Endothelial cell of umbilical vein (primary cell): ENCODE measurements at regions not wholly inside any gene's neighbourhood (a gene's known extent, or its start where the extent isn't known, plus 50 kb on each side); places are given as distances from the start of the nearest gene placed in this dataset.

Experiments
- BruUV-seq: library from RNA; stranded (reverse); fragments of 400-500 nt; replicated peaks from 2 replicates; lab custom pipeline; 2021; lab: Mats Ljungman, UMichigan
- CTCF ChIA-PET: fragments of 300-600, 350-600 bp; sonication (Branson Sonifier 250); formaldehyde crosslinking; loops from one replicate; lab custom pipeline; 2021; ENCODE audit warnings: antibody characterized with exemption, inconsistent platforms; lab: Charles Lee
- POLR2A ChIA-PET: fragments of 300-600, 350-600 bp; sonication (Branson Sonifier 250); formaldehyde crosslinking; loops from one replicate; lab custom pipeline; 2021; ENCODE audit warnings: antibody characterized with exemption, inconsistent platforms; lab: Charles Lee
- DNase-seq: peaks from one replicate; pipeline ENCODE4 v3.0.0-alpha.2; 2011; ENCODE audit warnings: low read depth, low spot score
- FAIRE-seq: peaks from 2 replicates; lab custom pipeline; 2011; peaks lifted over from hg19 to GRCh38; lab: Jason Lieb, UNC
- H2AFZ ChIP-seq: 2 replicates; pipeline ENCODE4 v1.6.0; 2012; ENCODE audit warnings: low read depth, low read length, control low read depth, inconsistent platforms
- H3K27ac ChIP-seq: 2 replicates; pipeline ENCODE4 v1.5.1; 2011; ENCODE audit warnings: low read depth, mild to moderate bottlenecking, control low read depth, low read length, moderate library complexity; ENCODE audit not compliant: insufficient read depth
- H3K27me3 ChIP-seq, 2 experiments: 2 replicates each; pipeline versions ENCODE4 v1.6.0 to v1.6.1; 2011; ENCODE audit warnings: low read length in 2 of 2, mixed read lengths in 1 of 2; ENCODE audit not compliant: control insufficient read depth in 2 of 2, insufficient read depth in 2 of 2
- H3K36me3 ChIP-seq, 2 experiments: 2 replicates in 1 of 2; 3 replicates in 1 of 2; pipeline ENCODE4 v1.5.1; 2011; ENCODE audit warnings: low read length in 2 of 2, mild to moderate bottlenecking in 1 of 2, moderate library complexity in 1 of 2; ENCODE audit not compliant: control insufficient read depth in 2 of 2, insufficient read depth in 2 of 2; ENCODE audit errors: extremely low read depth in 1 of 2
- H3K4me1 ChIP-seq: 3 replicates; pipeline ENCODE4 v1.5.1; 2011; ENCODE audit warnings: mild to moderate bottlenecking, low read length; ENCODE audit not compliant: control insufficient read depth, insufficient read depth; ENCODE audit errors: extremely low read depth
- H3K4me2 ChIP-seq: 2 replicates; pipeline ENCODE4 v1.6.1; 2011; ENCODE audit warnings: low read length, control low read depth, mixed read lengths; ENCODE audit not compliant: insufficient read depth
- H3K4me3 ChIP-seq, 3 experiments: fragments of 200-600 bp in 1 of 3; sonication (generic), shearing (Covaris generic) in 1 of 3; replicated peaks in 1 of 3; 2 replicates each; pipeline ENCODE4 v1.5.1; 2011 to 2016; ENCODE audit warnings: control low read depth in 3 of 3, low read length in 3 of 3, mild to moderate bottlenecking in 2 of 3, inconsistent platforms in 1 of 3, low read depth in 1 of 3, moderate library complexity in 1 of 3; ENCODE audit not compliant: insufficient read depth in 1 of 3
- H3K79me2 ChIP-seq: 2 replicates; pipeline ENCODE4 v1.6.0; 2012; ENCODE audit warnings: low read length, inconsistent platforms; ENCODE audit not compliant: control insufficient read depth, insufficient read depth
- H3K9ac ChIP-seq: replicated peaks from 2 replicates; pipeline ENCODE3; 2011; ENCODE audit warnings: low read length, control low read depth; ENCODE audit not compliant: insufficient read depth; ENCODE audit errors: extremely low read depth
- H3K9me1 ChIP-seq: replicated peaks from 3 replicates; pipeline ENCODE4 v1.6.0; 2011; ENCODE audit warnings: mild to moderate bottlenecking, low read length; ENCODE audit not compliant: control insufficient read depth, insufficient read depth; ENCODE audit errors: extremely low read depth
- H3K9me3 ChIP-seq: replicated peaks from 2 replicates; pipeline ENCODE4 v1.5.1; 2012; ENCODE audit warnings: low read length, inconsistent platforms; ENCODE audit not compliant: control insufficient read depth, insufficient read depth
- H4K20me1 ChIP-seq: replicated peaks from 2 replicates; pipeline ENCODE3; 2011; ENCODE audit warnings: mild to moderate bottlenecking, low read length; ENCODE audit not compliant: control insufficient read depth, insufficient read depth; ENCODE audit errors: extremely low read depth
- EZH2 ChIP-seq: IDR thresholded peaks from 2 replicates; pipeline ENCODE4 v1.6.1; 2012; ENCODE audit warnings: borderline replicate concordance, low read depth, mild to moderate bottlenecking, moderate library complexity, low read length, inconsistent platforms; ENCODE audit not compliant: severe bottlenecking
- FOS ChIP-seq: IDR thresholded peaks from 2 replicates; pipeline ENCODE4 v1.6.1; 2011; ENCODE audit warnings: mild to moderate bottlenecking, low read length, moderate library complexity, borderline replicate concordance; ENCODE audit not compliant: insufficient read depth
- GATA2 ChIP-seq: IDR thresholded peaks from 2 replicates; pipeline ENCODE4 v1.7.0; 2011; ENCODE audit warnings: low read depth, mild to moderate bottlenecking, moderate library complexity, mixed read lengths, low read length; ENCODE audit not compliant: insufficient read length, insufficient read depth
- JUN ChIP-seq: IDR thresholded peaks from 2 replicates; pipeline ENCODE4 v1.6.1; 2011; ENCODE audit warnings: borderline replicate concordance, low read depth; ENCODE audit not compliant: insufficient read length, insufficient read depth
- MYC ChIP-seq: IDR thresholded peaks from one replicate; pipeline ENCODE4 v1.6.1; 2011; ENCODE audit warnings: mild to moderate bottlenecking, low read depth, low read length
- POLR2A ChIP-seq: IDR thresholded peaks from 2 replicates; pipeline ENCODE4 v1.6.1; 2012; ENCODE audit warnings: low read depth, mild to moderate bottlenecking, control low read depth, low read length
- POLR2AphosphoS5 ChIP-seq: IDR thresholded peaks from 2 replicates; pipeline ENCODE4 v1.6.1; 2012; ENCODE audit warnings: low read depth, mild to moderate bottlenecking, control low read depth, low read length, moderate library complexity; ENCODE audit not compliant: insufficient read depth
- dilution Hi-C: fragments of 300-500 bp; cut with MboI; formaldehyde crosslinking; loops from one replicate; pipeline ENCODE4 v1.15.0; 2019; ENCODE audit warnings: low sequenced_read_pairs; ENCODE audit not compliant: extremely low pct_ligation_motif_present
- intact Hi-C: fragments of 100-400 bp; cut with micrococcal nuclease; formaldehyde crosslinking; loops from one replicate; pipeline ENCODE4 v1.10.0; 2022
- TF ChIP-seq, protein P1 (sequence below), 2 donors: IDR thresholded peaks; 1 replicate in 1 of 2; 2 replicates in 1 of 2; pipeline ENCODE4 v1.5.1; 2011; ENCODE audit warnings: low read length in 2 of 2, mild to moderate bottlenecking in 2 of 2, moderate library complexity in 2 of 2, control low read depth in 1 of 2, inconsistent platforms in 1 of 2, low read depth in 1 of 2; ENCODE audit not compliant: insufficient read depth in 1 of 2; ENCODE audit errors: extremely low read depth in 1 of 2
- TF ChIP-seq, protein P2 (sequence below): IDR thresholded peaks from 2 replicates; pipeline ENCODE4 v1.6.1; 2011; ENCODE audit not compliant: insufficient read depth, insufficient read length

DNA sequence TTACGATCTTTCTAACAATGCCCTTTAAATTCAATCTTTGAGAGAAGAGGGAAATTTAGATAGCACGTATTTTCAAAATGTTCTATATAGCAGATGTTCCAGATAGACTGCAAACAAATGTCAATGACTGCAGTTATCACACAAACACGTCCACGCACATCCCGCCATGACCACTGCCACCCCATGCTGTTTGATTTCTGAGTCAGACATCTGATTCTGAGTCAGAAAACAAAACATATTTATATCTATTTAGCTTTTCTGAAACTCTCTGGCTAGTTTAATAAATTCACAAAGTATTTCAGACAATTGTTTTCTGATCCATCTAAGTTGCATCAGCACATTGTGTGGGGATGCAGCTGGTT is 105.9 kb upstream of the BCAT1 start:
- Histone ChIP-seq H3K4me2 (no peak overlapping the region), H3K27ac (no peak overlapping the region), H3K9ac (no peak overlapping the region), H3K4me1 (no peaks in the 10 kb centered on the region), H2AFZ (no peak overlapping the region), H3K9me1 (no peaks in the 10 kb centered on the region), H3K79me2 (no peaks in the 10 kb centered on the region), H3K9me3 (no peaks in the 10 kb centered on the region), H3K36me3 (no peaks in the 10 kb centered on the region), H4K20me1 (no peaks in the 10 kb centered on the region), H3K4me3 (no peak overlapping the region), H3K27me3 (peaks cover 2 to 3% of the 10 kb centered on the region in 2 experiments)
- CTCF ChIA-PET, result no interaction called here
- dilution Hi-C loops (no loop called here), intact Hi-C loops (no loop called here)
- POLR2A ChIA-PET, result no interaction called here
- no TSS peak for BruUV-seq
- FAIRE-seq (no peak), DNase-seq (no peak)
- TF ChIP-seq JUN, result no peak
- TF ChIP-seq, protein P1, sequence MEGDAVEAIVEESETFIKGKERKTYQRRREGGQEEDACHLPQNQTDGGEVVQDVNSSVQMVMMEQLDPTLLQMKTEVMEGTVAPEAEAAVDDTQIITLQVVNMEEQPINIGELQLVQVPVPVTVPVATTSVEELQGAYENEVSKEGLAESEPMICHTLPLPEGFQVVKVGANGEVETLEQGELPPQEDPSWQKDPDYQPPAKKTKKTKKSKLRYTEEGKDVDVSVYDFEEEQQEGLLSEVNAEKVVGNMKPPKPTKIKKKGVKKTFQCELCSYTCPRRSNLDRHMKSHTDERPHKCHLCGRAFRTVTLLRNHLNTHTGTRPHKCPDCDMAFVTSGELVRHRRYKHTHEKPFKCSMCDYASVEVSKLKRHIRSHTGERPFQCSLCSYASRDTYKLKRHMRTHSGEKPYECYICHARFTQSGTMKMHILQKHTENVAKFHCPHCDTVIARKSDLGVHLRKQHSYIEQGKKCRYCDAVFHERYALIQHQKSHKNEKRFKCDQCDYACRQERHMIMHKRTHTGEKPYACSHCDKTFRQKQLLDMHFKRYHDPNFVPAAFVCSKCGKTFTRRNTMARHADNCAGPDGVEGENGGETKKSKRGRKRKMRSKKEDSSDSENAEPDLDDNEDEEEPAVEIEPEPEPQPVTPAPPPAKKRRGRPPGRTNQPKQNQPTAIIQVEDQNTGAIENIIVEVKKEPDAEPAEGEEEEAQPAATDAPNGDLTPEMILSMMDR (IDR thresholded peaks at IDR 0.05; ENCODE audit: extremely low read depth in 1 of 2, insufficient read depth in 1 of 2, low read depth in 1 of 2, low read length in 2 of 2), result no peak
- TF ChIP-seq POLR2A, result no peak
- TF ChIP-seq FOS, result no peak
- TF ChIP-seq POLR2AphosphoS5, result no peak
- TF ChIP-seq EZH2, result no peak
- no peak for TF ChIP-seq MYC
- TF ChIP-seq, protein P2, sequence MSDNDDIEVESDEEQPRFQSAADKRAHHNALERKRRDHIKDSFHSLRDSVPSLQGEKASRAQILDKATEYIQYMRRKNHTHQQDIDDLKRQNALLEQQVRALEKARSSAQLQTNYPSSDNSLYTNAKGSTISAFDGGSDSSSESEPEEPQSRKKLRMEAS, result no peak
- no peak for TF ChIP-seq GATA2
